HFF-Myc (cell line): ENCODE measurements at regions not wholly inside any gene's neighbourhood (a gene's known extent, or its start where the extent isn't known, plus 50 kb on each side); places are given as distances from the start of the nearest gene placed in this dataset.
A peak's percentile ranks its signal among the peaks of the same experiment; 100 is the strongest.

Source experiments
- DNase-seq: peaks from one replicate; pipeline ENCODE4 v3.0.0-alpha.2; 2011; ENCODE audit warnings: low read depth; ENCODE audit errors: extremely low read depth
- H3K4me3 ChIP-seq: replicated peaks from 2 replicates; pipeline ENCODE4 v1.5.1; 2011; ENCODE audit warnings: low read depth, mild to moderate bottlenecking, control low read depth, low read length
- TF ChIP-seq, protein P1 (sequence below): IDR thresholded peaks from 2 replicates; pipeline ENCODE4 v1.5.1; 2012; ENCODE audit warnings: mild to moderate bottlenecking, low read depth, low read length, control low read depth; ENCODE audit errors: missing control alignments

DNA sequence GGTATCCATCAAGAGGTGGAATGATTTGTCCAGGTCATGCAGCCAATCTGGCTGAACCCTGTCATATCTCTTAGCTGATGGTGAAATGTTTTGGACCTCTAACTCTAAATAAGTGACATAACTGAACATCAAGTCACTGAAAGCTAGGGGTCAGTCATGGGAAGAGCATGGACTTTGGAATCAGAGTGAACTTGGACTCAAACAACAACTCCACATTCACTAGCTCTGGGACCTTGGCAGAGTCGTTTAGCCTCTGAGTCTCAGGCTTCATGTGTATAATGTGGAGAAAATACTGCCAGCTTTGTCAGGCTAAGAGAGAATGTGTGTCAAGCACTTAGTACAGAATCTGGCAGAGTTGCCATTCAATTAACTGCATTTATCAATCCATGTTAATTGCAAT lies 557.8 kb upstream of the CFAP20DC start:
- TF ChIP-seq, protein P1, sequence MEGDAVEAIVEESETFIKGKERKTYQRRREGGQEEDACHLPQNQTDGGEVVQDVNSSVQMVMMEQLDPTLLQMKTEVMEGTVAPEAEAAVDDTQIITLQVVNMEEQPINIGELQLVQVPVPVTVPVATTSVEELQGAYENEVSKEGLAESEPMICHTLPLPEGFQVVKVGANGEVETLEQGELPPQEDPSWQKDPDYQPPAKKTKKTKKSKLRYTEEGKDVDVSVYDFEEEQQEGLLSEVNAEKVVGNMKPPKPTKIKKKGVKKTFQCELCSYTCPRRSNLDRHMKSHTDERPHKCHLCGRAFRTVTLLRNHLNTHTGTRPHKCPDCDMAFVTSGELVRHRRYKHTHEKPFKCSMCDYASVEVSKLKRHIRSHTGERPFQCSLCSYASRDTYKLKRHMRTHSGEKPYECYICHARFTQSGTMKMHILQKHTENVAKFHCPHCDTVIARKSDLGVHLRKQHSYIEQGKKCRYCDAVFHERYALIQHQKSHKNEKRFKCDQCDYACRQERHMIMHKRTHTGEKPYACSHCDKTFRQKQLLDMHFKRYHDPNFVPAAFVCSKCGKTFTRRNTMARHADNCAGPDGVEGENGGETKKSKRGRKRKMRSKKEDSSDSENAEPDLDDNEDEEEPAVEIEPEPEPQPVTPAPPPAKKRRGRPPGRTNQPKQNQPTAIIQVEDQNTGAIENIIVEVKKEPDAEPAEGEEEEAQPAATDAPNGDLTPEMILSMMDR = peak; percentile 23
- no peak overlapping the region for H3K4me3 ChIP-seq
- no peak for DNase-seq

DNA sequence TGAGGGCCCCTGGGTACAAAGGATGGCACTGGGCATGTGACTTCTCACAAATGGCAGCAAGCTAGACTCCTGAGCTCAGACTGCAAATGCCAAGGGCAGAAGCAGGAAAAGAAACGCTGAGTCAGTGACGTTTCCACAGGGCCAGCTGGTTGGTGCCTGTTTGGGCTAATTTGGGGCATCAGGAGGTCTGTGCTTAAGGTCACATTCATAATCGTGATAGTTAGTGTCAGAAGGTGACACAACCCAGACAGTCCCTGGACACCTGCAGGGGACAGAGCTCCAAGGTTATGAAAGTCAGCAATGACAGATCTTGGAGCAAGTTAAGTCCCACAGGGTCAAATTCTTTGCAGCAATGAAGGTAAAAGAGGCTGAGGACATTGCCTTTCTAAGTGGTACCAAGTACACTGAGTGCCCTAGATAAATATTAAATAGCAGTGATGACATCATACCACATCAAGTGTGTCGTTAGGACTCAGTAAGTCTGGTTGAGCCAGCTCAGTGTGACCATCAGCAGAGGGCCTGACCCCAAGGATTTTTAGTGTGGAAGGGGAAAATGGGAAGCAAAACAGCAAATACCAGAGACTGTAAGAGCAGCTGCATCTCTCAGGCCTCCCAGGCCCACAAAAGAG lies 556.9 kb upstream of the CFAP20DC start:
- DNase-seq = no peak
- no peak overlapping the region for H3K4me3 ChIP-seq
- TF ChIP-seq, protein P1 = no peak

DNA sequence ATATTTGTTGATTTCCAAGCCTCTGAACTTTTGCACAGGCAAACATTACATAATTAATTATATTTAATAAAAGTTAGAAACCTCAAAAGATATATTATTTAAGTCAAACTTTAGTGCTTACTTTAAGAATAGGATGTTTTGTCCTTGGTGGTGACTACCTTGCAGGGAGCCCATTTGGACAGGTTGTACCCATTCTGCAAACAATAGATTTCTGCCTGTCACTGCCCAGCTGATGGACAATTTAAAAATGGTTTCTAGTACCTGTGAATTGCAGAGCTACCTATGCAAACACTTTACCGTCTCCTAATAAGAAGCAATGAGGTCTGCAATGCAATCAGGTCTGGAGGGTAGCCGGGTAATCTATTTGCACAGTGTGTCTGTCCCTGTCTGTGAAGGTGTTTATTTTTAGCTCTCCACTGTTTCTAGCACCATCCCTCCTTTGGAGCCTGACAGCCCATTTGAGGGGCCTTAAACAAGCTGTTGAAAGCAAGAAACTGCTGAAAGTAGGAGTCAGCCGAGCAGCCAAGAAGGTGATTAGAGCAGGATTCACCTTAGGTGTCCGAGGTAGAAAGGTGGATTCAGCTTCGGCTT lies 556.2 kb upstream of the CFAP20DC start:
- no peak overlapping the region for H3K4me3 ChIP-seq
- TF ChIP-seq, protein P1 = no peak
- DNase-seq = no peak

DNA sequence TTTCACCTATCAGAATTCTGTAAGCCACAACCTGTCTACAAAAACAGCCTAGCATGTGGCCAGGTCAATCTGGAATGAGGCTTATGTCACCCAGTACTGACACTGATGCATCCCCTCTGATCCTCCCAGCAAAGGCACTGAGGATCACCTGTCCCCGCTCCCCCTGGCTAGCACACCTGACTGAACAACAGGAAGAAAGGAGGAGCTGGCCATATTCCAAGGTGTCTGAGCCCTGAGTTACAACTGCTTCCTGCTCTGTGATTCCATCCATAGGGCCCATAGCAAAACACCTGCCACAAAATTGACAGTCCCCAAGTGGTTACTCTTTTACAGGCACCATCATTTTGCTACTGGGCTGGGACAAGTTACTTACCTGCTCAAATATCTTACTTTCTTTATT lies 555.5 kb upstream of the CFAP20DC start:
- no peak for DNase-seq
- no peak overlapping the region for H3K4me3 ChIP-seq
- TF ChIP-seq, protein P1 = no peak

DNA sequence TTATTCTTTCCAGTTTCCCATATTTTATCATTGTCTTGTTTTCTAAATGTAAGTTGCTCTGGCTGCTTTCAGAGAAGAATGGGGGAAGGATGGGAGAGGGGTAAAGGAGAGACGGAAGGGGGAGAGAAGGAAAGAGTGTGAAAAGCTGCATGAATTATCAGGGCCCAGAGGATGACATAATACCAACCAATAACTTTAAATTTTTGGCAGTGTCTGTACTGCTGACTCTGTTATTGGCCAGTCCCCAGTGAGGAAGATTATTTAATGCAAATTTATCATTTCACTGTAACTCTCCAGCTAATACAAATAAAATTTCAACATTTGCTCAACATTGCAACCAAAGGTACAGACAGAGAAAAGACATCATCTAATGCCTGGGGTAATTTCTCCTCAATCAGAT lies 551.7 kb upstream of the CFAP20DC start:
- DNase-seq = no peak
- TF ChIP-seq, protein P1 = no peak
- no peak overlapping the region for H3K4me3 ChIP-seq

DNA sequence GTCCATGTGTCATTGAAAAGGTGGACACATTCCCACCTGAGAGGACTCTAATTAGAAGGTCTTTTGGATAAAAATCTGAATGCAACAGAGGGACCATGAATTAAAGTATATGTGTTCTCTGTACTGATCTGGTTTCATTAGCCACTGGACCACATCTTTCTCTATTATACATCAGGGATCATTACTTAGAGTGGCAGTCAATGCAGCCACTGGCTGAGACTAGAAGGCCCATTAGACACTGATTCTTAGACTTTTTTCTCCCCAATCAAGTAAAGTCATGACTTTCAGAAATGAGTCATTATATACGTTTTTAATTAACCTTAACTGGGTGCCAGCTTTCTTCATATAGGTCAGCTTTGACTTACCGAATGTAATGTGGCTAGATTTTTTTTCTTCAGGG lies 550.8 kb upstream of the CFAP20DC start:
- TF ChIP-seq, protein P1 = no peak
- no peak for DNase-seq
- no peak overlapping the region for H3K4me3 ChIP-seq

DNA sequence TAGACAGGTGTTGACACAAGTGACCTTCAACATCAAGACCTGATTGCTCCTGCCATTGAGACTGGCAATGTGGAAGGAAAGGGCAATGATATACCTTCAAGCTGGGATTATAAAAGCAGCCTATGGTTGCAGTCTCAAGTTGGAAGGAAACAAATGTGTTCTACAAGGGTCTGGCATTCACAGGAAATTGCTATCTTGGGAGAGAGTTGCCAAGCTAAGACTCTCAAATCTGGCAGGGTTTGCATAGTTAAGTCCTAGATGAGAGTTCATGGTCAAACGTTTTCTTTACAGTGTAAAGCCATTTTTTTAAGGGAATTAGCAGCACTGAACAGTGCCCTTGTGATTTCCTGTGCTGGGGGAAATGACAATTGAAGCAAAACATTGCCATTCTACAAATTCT lies 546.9 kb upstream of the CFAP20DC start:
- TF ChIP-seq, protein P1 = no peak
- no peak overlapping the region for H3K4me3 ChIP-seq
- no peak for DNase-seq
